SK-N-MC (cell line): ENCODE measurements at regions not wholly inside any gene's neighbourhood (a gene's known extent, or its start where the extent isn't known, plus 50 kb on each side); places are given as distances from the start of the nearest gene placed in this dataset.
"Not testable (repeated sequence)": the region's sequence is repeated elsewhere in the genome, so short reads cannot be mapped to it uniquely, and the experiment has no call there.

Source experiments
- EZH2 ChIP-seq: fragments of 200-600 bp; sonication (generic); IDR thresholded peaks from one replicate; pipeline ENCODE4 v1.6.1; 2017; ENCODE audit warnings: antibody characterized with exemption
- POLR2AphosphoS5 ChIP-seq: IDR thresholded peaks from 2 replicates; pipeline ENCODE4 v1.6.1; 2012; ENCODE audit warnings: mild to moderate bottlenecking, low read depth, low read length, borderline replicate concordance

GRCh38 chr2:95656553-95656952 lies 64.8 kb downstream of the TRIM43 start:
- not testable (repeated sequence) for TF ChIP-seq POLR2AphosphoS5, EZH2
